ENCODE measurements at regions not wholly inside any gene's neighbourhood (a gene's known extent, or its start where the extent isn't known, plus 50 kb on each side); places are given as distances from the start of the nearest gene placed in this dataset.

- TF ChIP-seq MYC (IDR thresholded peaks at IDR 0.05; ENCODE audit: low read depth, low read length) (no peak), POLR2A (IDR thresholded peaks at IDR 0.05; ENCODE audit: extremely low read depth, insufficient read length) (no peak), CTCF (IDR thresholded peaks at IDR 0.05; ENCODE audit: low read depth, low read length) (no peak), MAX (IDR thresholded peaks at IDR 0.05; ENCODE audit: low read depth, low read length) (no peak)
- no peak overlapping the region for H3K4me3 ChIP-seq (ENCODE audit: low read depth, low read length)
- no peak for DNase-seq (ENCODE audit: low read depth)
Observed at GRCh38 chr17:51391982-51392654, 131.8 kb downstream of the UTP18 start.

- no peak overlapping the region for H3K4me3 ChIP-seq (ENCODE audit: low read depth, low read length)
- DNase-seq (ENCODE audit: low read depth) = no peak
- TF ChIP-seq MAX (IDR thresholded peaks at IDR 0.05; ENCODE audit: low read depth, low read length) = no peak
- TF ChIP-seq MYC (IDR thresholded peaks at IDR 0.05; ENCODE audit: low read depth, low read length) = no peak
- TF ChIP-seq POLR2A (IDR thresholded peaks at IDR 0.05; ENCODE audit: extremely low read depth, insufficient read length) = no peak
- TF ChIP-seq CTCF (IDR thresholded peaks at IDR 0.05; ENCODE audit: low read depth, low read length) = no peak
Observed at GRCh38 chr17:51395621-51396020, 135.3 kb downstream of the UTP18 start.

- H3K4me3 ChIP-seq (ENCODE audit: low read depth, low read length) = no peak overlapping the region
- no peak for DNase-seq (ENCODE audit: low read depth)
Observed at GRCh38 chr17:51397361-51398127, 137.2 kb downstream of the UTP18 start.

GRCh38 chr17:51398128-51398525 lies 137.8 kb downstream of the UTP18 start:
- DNase-seq (ENCODE audit: low read depth) = no peak

More at GRCh38 chr17:51397361-51398127, 137.2 kb downstream of the UTP18 start:
- TF ChIP-seq MYC (IDR thresholded peaks at IDR 0.05; ENCODE audit: low read depth, low read length) (no peak), POLR2A (IDR thresholded peaks at IDR 0.05; ENCODE audit: extremely low read depth, insufficient read length) (no peak), MAX (IDR thresholded peaks at IDR 0.05; ENCODE audit: low read depth, low read length) (no peak), CTCF (IDR thresholded peaks at IDR 0.05; ENCODE audit: low read depth, low read length) (no peak)

GRCh38 chr17:51398687-51399086 lies 138.3 kb downstream of the UTP18 start:
- TF ChIP-seq MAX (IDR thresholded peaks at IDR 0.05; ENCODE audit: low read depth, low read length) = no peak
- no peak overlapping the region for H3K4me3 ChIP-seq (ENCODE audit: low read depth, low read length)
- no peak for DNase-seq (ENCODE audit: low read depth)

More at GRCh38 chr17:51398128-51398525, 137.8 kb downstream of the UTP18 start:
- H3K4me3 ChIP-seq (ENCODE audit: low read depth, low read length) = no peak overlapping the region
- TF ChIP-seq POLR2A (IDR thresholded peaks at IDR 0.05; ENCODE audit: extremely low read depth, insufficient read length) (no peak), MYC (IDR thresholded peaks at IDR 0.05; ENCODE audit: low read depth, low read length) (no peak), CTCF (IDR thresholded peaks at IDR 0.05; ENCODE audit: low read depth, low read length) (no peak), MAX (IDR thresholded peaks at IDR 0.05; ENCODE audit: low read depth, low read length) (no peak)

GRCh38 chr17:51401279-51401678 lies 140.9 kb downstream of the UTP18 start:
- no peak for DNase-seq (ENCODE audit: low read depth)
- no peak for TF ChIP-seq POLR2A (IDR thresholded peaks at IDR 0.05; ENCODE audit: extremely low read depth, insufficient read length)
- TF ChIP-seq MAX (IDR thresholded peaks at IDR 0.05; ENCODE audit: low read depth, low read length) = no peak
- TF ChIP-seq MYC (IDR thresholded peaks at IDR 0.05; ENCODE audit: low read depth, low read length) = no peak
- TF ChIP-seq CTCF (IDR thresholded peaks at IDR 0.05; ENCODE audit: low read depth, low read length) = no peak
- no peak overlapping the region for H3K4me3 ChIP-seq (ENCODE audit: low read depth, low read length)
